ENCODE measurements at regions not wholly inside any gene's neighbourhood (a gene's known extent, or its start where the extent isn't known, plus 50 kb on each side); places are given as distances from the start of the nearest gene placed in this dataset.
"Not testable (repeated sequence)": the region's sequence is repeated elsewhere in the genome, so short reads cannot be mapped to it uniquely, and the experiment has no call there.

GRCh38 chrX:40788698-40789097, 53.4 kb upstream of the MED14 start:
- H3K27ac ChIP-seq; H3K9me3 ChIP-seq; H3K4me1 ChIP-seq; H3K4me3 ChIP-seq; DNase-seq (ENCODE audit: low spot score); H3K36me3 ChIP-seq; H3K27me3 ChIP-seq: not testable (repeated sequence)

GRCh38 chrX:40792433-40792832, 57.1 kb upstream of the MED14 start:
- H3K27me3 ChIP-seq, result no peaks in the 10 kb centered on the region
- no peak overlapping the region for H3K27ac ChIP-seq
- H3K9me3 ChIP-seq, result no peaks in the 10 kb centered on the region
- no peak for DNase-seq (ENCODE audit: low spot score)
- peaks cover 0 to 7% of the 10 kb centered on the region in 2 donors for H3K4me1 ChIP-seq
- no peak overlapping the region for H3K4me3 ChIP-seq
- TF ChIP-seq CTCF (IDR thresholded peaks at IDR 0.05), result no peak
- H3K36me3 ChIP-seq, result no peaks in the 10 kb centered on the region

- H3K9me3 ChIP-seq; H3K27ac ChIP-seq; H3K27me3 ChIP-seq; H3K4me1 ChIP-seq; DNase-seq (ENCODE audit: low spot score); H3K4me3 ChIP-seq; H3K36me3 ChIP-seq: not testable (repeated sequence)
These were observed 59.4 kb upstream of the MED14 start for GRCh38 chrX:40794829-40795130.

- H3K4me1 ChIP-seq; H3K27ac ChIP-seq; H3K9me3 ChIP-seq; H3K27me3 ChIP-seq; H3K36me3 ChIP-seq; H3K4me3 ChIP-seq; DNase-seq (ENCODE audit: low spot score): not testable (repeated sequence)
These were observed 64.4 kb upstream of the MED14 start for GRCh38 chrX:40799745-40800144.

GRCh38 chrX:40805404-40805803, 70.1 kb upstream of the MED14 start:
- Histone ChIP-seq H3K4me3 (no peak overlapping the region), H3K9me3 (no peaks in the 10 kb centered on the region), H3K36me3 (no peaks in the 10 kb centered on the region), H3K27me3 (no peaks in the 10 kb centered on the region), H3K27ac (no peak overlapping the region), H3K4me1 (no peaks in the 10 kb centered on the region)
- no peak for TF ChIP-seq CTCF (IDR thresholded peaks at IDR 0.05)
- no peak for DNase-seq (ENCODE audit: low spot score)

- H3K27me3 ChIP-seq, result no peaks in the 10 kb centered on the region
- DNase-seq (ENCODE audit: low spot score), result no peak
- H3K4me3 ChIP-seq, result no peak overlapping the region
- H3K36me3 ChIP-seq, result no peaks in the 10 kb centered on the region
- H3K27ac ChIP-seq, result no peak overlapping the region
- no peaks in the 10 kb centered on the region for H3K9me3 ChIP-seq
- TF ChIP-seq CTCF (IDR thresholded peaks at IDR 0.05), result no peak
- no peaks in the 10 kb centered on the region for H3K4me1 ChIP-seq
These were observed 71.3 kb upstream of the MED14 start for GRCh38 chrX:40806513-40807220.

- H3K27ac ChIP-seq, result no peak overlapping the region
- no peak for TF ChIP-seq CTCF (IDR thresholded peaks at IDR 0.05)
These were observed 72.0 kb upstream of the MED14 start for GRCh38 chrX:40807384-40807783.

More at GRCh38 chrX:40807384-40807783, 72.0 kb upstream of the MED14 start:
- Histone ChIP-seq H3K9me3 (no peaks in the 10 kb centered on the region), H3K4me1 (no peaks in the 10 kb centered on the region), H3K27me3 (no peaks in the 10 kb centered on the region), H3K36me3 (no peaks in the 10 kb centered on the region), H3K4me3 (no peak overlapping the region)
- DNase-seq (ENCODE audit: low spot score), result no peak
